Bronchial epithelial cell (primary cell): ENCODE measurements at regions not wholly inside any gene's neighbourhood (a gene's known extent, or its start where the extent isn't known, plus 50 kb on each side); places are given as distances from the start of the nearest gene placed in this dataset.
A peak's percentile ranks its signal among the peaks of the same experiment; 100 is the strongest.

Experiments
- DNase-seq: peaks from one replicate; pipeline ENCODE4 v3.0.0-alpha.2; 2010; ENCODE audit warnings: low read depth
- FAIRE-seq: peaks from 2 replicates; lab custom pipeline; 2011; peaks lifted over from hg19 to GRCh38; lab: Jason Lieb, UNC
- H3K27me3 ChIP-seq: 2 replicates; pipeline ENCODE4 v1.5.1; 2011; ENCODE audit warnings: low read length; ENCODE audit not compliant: control insufficient read depth, insufficient read depth
- H3K36me3 ChIP-seq: 2 replicates; pipeline ENCODE4 v1.5.1; 2011; ENCODE audit warnings: low read length; ENCODE audit not compliant: control insufficient read depth, insufficient read depth
- H3K4me3 ChIP-seq: 2 replicates; pipeline ENCODE4 v1.5.1; 2011; ENCODE audit warnings: mild to moderate bottlenecking, low read depth, low read length, control low read depth
- CTCF ChIP-seq: IDR thresholded peaks from 2 replicates; pipeline ENCODE4 v1.5.1; 2011; ENCODE audit warnings: mild to moderate bottlenecking, moderate library complexity, low read length, control low read depth, inconsistent platforms; ENCODE audit not compliant: insufficient read depth, severe bottlenecking

GRCh38 chr10:107415446-107415845 is 250.9 kb upstream of the SORCS1 start:
- FAIRE-seq (no peak), DNase-seq (no peak)
- H3K36me3 ChIP-seq: no peaks in the 10 kb centered on the region
- no peaks in the 10 kb centered on the region for H3K27me3 ChIP-seq
- no peak overlapping the region for H3K4me3 ChIP-seq
- no peak for TF ChIP-seq CTCF

GRCh38 chr10:107413971-107414370 is 249.5 kb upstream of the SORCS1 start:
- DNase-seq: no peak
- H3K4me3 ChIP-seq: no peak overlapping the region
- no peak for FAIRE-seq
- no peaks in the 10 kb centered on the region for H3K36me3 ChIP-seq
- no peaks in the 10 kb centered on the region for H3K27me3 ChIP-seq
- no peak for TF ChIP-seq CTCF

- peak; percentile 46 for DNase-seq
- Histone ChIP-seq H3K36me3 (no peaks in the 10 kb centered on the region), H3K4me3 (no peak overlapping the region), H3K27me3 (no peaks in the 10 kb centered on the region)
- FAIRE-seq: no peak
- TF ChIP-seq CTCF: peak; percentile 64
Measured at GRCh38 chr10:107409522-107409921, 245.0 kb upstream of the SORCS1 start.

DNA sequence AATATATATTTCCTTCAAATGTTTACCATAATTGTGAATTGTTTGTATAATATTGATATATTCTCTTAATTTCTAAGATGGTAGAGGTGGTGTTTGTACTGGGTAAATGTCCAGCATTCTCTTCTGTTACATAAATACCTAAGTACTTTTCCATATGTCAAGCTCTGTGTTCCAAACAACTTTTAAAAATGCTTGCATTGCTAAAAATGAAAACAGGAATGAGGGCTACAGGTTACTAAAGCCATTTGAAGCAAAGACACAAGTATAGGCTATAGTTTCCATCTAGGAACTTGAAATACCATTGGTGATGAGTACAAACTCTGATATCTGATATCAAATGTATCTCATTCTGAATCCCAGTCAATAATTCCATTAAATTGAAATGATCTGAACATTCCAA is 233.6 kb upstream of the SORCS1 start:
- no peak for TF ChIP-seq CTCF
- FAIRE-seq (no peak), DNase-seq (no peak)
- no peak overlapping the region for H3K4me3 ChIP-seq
- H3K27me3 ChIP-seq: no peaks in the 10 kb centered on the region
- H3K36me3 ChIP-seq: no peaks in the 10 kb centered on the region

DNA sequence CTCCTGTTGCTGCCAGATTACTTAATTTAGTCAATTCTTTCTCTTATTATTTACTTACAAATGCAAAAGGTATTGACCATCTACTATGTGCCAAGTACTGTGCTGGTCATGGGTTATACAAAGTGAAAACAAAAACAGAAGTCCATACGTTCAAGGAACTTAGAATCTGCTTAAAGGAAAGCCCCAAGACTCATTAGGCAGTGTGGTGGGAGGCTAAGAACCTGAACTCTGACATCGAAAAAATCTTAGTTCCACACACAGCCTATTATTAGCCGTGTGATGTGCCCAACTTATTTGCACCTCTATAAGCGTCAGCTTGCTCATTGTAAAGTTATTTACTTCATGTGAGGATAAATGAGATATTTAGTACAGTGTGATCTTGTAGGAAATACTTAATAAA is 227.4 kb upstream of the SORCS1 start:
- FAIRE-seq: no peak
- Histone ChIP-seq H3K36me3 (no peaks in the 10 kb centered on the region), H3K4me3 (no peak overlapping the region), H3K27me3 (no peaks in the 10 kb centered on the region)
- DNase-seq: no peak
- no peak for TF ChIP-seq CTCF

DNA sequence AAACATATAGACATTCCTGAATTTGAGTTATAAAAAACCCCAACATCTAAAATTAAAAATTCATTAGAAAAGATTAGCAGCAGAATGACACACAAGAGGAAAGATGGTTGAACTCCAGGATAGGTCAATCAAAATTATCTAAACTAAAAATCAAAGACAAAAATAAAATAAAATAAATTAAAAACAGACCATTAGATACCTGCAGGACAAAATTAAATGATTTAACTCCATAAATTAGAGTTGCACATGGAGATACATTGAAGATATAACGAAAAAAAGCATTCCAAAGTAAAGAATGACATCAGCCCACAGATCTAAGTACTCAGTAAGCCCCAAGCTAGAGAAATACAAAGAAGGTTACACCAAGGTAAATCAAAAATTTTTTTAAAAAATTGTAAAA is 226.1 kb upstream of the SORCS1 start:
- DNase-seq (no peak), FAIRE-seq (no peak)
- H3K27me3 ChIP-seq: no peaks in the 10 kb centered on the region
- no peaks in the 10 kb centered on the region for H3K36me3 ChIP-seq
- no peak overlapping the region for H3K4me3 ChIP-seq
- no peak for TF ChIP-seq CTCF
